HCT116 (cell line): ENCODE measurements at regions not wholly inside any gene's neighbourhood (a gene's known extent, or its start where the extent isn't known, plus 50 kb on each side); places are given as distances from the start of the nearest gene placed in this dataset.

Experiments used
- ATAC-seq: fragments of 200-7000 bp; cut with Tn5 transposase; 2 replicates; pipeline ENCODE4 v1.9.1; 2020; ENCODE audit warnings: mild to moderate bottlenecking, moderate library complexity
- BruUV-seq: library from RNA; stranded (reverse); fragments of 400-500 nt; replicated peaks from 2 replicates; lab custom pipeline; 2021; lab: Mats Ljungman, UMichigan
- CTCF ChIA-PET: fragments of 300-600 bp; sonication (Branson Sonifier 250); formaldehyde crosslinking; loops from one replicate; lab custom pipeline; 2021; ENCODE audit warnings: antibody characterized with exemption; lab: Charles Lee
- POLR2A ChIA-PET: fragments of 300-600, 350-600 bp; sonication (Branson Sonifier 250); formaldehyde crosslinking; loops from one replicate; lab custom pipeline; 2021; ENCODE audit warnings: antibody characterized with exemption; lab: Charles Lee
- RAD21 ChIA-PET, 2 experiments: fragments of 300-600 bp; sonication (Branson Sonifier 250); formaldehyde crosslinking; loops; one replicate each; lab custom pipeline; 2023; ENCODE audit warnings: low total read pairs in 2 of 2; ENCODE audit not compliant: uncharacterized antibody in 2 of 2, unreplicated experiment in 2 of 2, low non-redundant PET in 1 of 2; lab: Charles Lee
- DNase-seq: peaks from one replicate; pipeline ENCODE4 v3.0.0-alpha.2; 2010; ENCODE audit warnings: low read depth, low spot score
- H2AFZ ChIP-seq: fragments of 200-600 bp; shearing (Covaris generic), sonication (generic); 2 replicates; pipeline ENCODE4 v1.6.1; 2017; ENCODE audit warnings: low read depth, mixed run types, mixed read lengths, antibody characterized with exemption, low read length; ENCODE audit not compliant: poor library complexity, severe bottlenecking
- H3K27ac ChIP-seq: 2 replicates; pipeline ENCODE4 v1.5.1; 2012; ENCODE audit warnings: low read depth, low read length
- H3K27me3 ChIP-seq: fragments of 200-600 bp; sonication (generic); 2 replicates; pipeline ENCODE4 v1.6.1; 2016; ENCODE audit warnings: mixed run types, low read length, mixed read lengths; ENCODE audit not compliant: insufficient read depth
- H3K36me3 ChIP-seq, 2 experiments: fragments of 200-500 bp in 1 of 2; fragments of 200-600 bp in 1 of 2; sonication (Bioruptor generic) in 1 of 2; sonication (generic) in 1 of 2; 2 replicates each; pipeline versions ENCODE4 v1.5.1 to v1.6.1; 2014 to 2016; ENCODE audit warnings: low read length in 2 of 2, inconsistent platforms in 1 of 2, mixed read lengths in 1 of 2, mixed run types in 1 of 2; ENCODE audit not compliant: insufficient read depth in 2 of 2, control insufficient read depth in 1 of 2
- H3K4me1 ChIP-seq, 2 experiments: fragments of 200-600 bp in 1 of 2; sonication (generic) in 1 of 2; 2 replicates each; pipeline versions ENCODE4 v1.5.1 to v1.6.1; 2012 to 2017; ENCODE audit warnings: low read length in 2 of 2, inconsistent platforms in 1 of 2, mild to moderate bottlenecking in 1 of 2, mixed read lengths in 1 of 2, mixed run types in 1 of 2, moderate library complexity in 1 of 2; ENCODE audit not compliant: insufficient read depth in 2 of 2, control insufficient read depth in 1 of 2
- H3K4me2 ChIP-seq: fragments of 200-600 bp; sonication (generic); 2 replicates; pipeline ENCODE4 v1.6.1; 2017; ENCODE audit warnings: mixed run types, low read length, mixed read lengths
- H3K4me3 ChIP-seq, 2 experiments: fragments of 200-600 bp in 1 of 2; sonication (generic) in 1 of 2; replicated peaks in 1 of 2; 2 replicates each; pipeline ENCODE4 v1.5.1; 2011 to 2016; ENCODE audit warnings: low read length in 2 of 2, control low read depth in 1 of 2, low read depth in 1 of 2, mild to moderate bottlenecking in 1 of 2, mixed read lengths in 1 of 2, mixed run types in 1 of 2
- H3K79me2 ChIP-seq: fragments of 200-600 bp; sonication (generic); 2 replicates; pipeline ENCODE4 v1.6.1; 2017; ENCODE audit warnings: mild to moderate bottlenecking, mixed run types, low read length, moderate library complexity, mixed read lengths; ENCODE audit not compliant: insufficient read depth
- H3K9ac ChIP-seq: fragments of 200-600 bp; sonication (generic); 2 replicates; pipeline ENCODE4 v1.6.1; 2016; ENCODE audit warnings: low read length, mixed read lengths
- H3K9me2 ChIP-seq: fragments of 200-600 bp; sonication (generic), shearing (Covaris generic); 2 replicates; pipeline ENCODE4 v1.6.1; 2017; ENCODE audit warnings: mixed run types, mild to moderate bottlenecking, moderate library complexity; ENCODE audit not compliant: insufficient read depth
- H3K9me3 ChIP-seq, 2 experiments: fragments of 200-500 bp in 1 of 2; fragments of 200-600 bp in 1 of 2; sonication (Bioruptor generic) in 1 of 2; sonication (generic) in 1 of 2; 2 replicates each; pipeline ENCODE4 v1.6.1; 2014 to 2017; ENCODE audit warnings: low read length in 2 of 2, mixed read lengths in 2 of 2, inconsistent platforms in 1 of 2, low read depth in 1 of 2, mild to moderate bottlenecking in 1 of 2, mixed run types in 1 of 2, moderate library complexity in 1 of 2; ENCODE audit not compliant: control insufficient read depth in 1 of 2, insufficient read depth in 1 of 2
- H4K20me1 ChIP-seq: fragments of 200-600 bp; sonication (generic), shearing (Covaris generic); 2 replicates; pipeline ENCODE4 v1.6.1; 2017; ENCODE audit warnings: mixed run types, mild to moderate bottlenecking, moderate library complexity; ENCODE audit not compliant: insufficient read depth
- CBX3 ChIP-seq: IDR thresholded peaks from 2 replicates; pipeline ENCODE4 v1.6.1; 2012; ENCODE audit warnings: low read depth
- CEBPB ChIP-seq: IDR thresholded peaks from 2 replicates; pipeline ENCODE4 v1.6.1; 2012; ENCODE audit warnings: low read depth
- EGR1 ChIP-seq: IDR thresholded peaks from 2 replicates; pipeline ENCODE4 v1.6.1; 2012; ENCODE audit warnings: low read depth
- ELF1 ChIP-seq: IDR thresholded peaks from 2 replicates; pipeline ENCODE4 v1.6.1; 2012; ENCODE audit warnings: low read depth, borderline replicate concordance
- EZH2 ChIP-seq: fragments of 200-600 bp; sonication (generic); IDR thresholded peaks from 2 replicates; pipeline ENCODE4 v1.6.1; 2017; ENCODE audit warnings: antibody characterized with exemption, mixed run types
- EZH2phosphoT487 ChIP-seq: fragments of 200-600 bp; IDR thresholded peaks from 2 replicates; pipeline ENCODE4 v1.6.1; 2018; ENCODE audit warnings: antibody characterized with exemption, borderline replicate concordance
- FOSL1 ChIP-seq: IDR thresholded peaks from 2 replicates; pipeline ENCODE4 v1.6.1; 2012; ENCODE audit warnings: low read depth
- JUND ChIP-seq: IDR thresholded peaks from 2 replicates; pipeline ENCODE4 v1.6.1; 2012
- POLR2A ChIP-seq: IDR thresholded peaks from 2 replicates; pipeline ENCODE4 v1.7.0; 2011; ENCODE audit warnings: borderline replicate concordance; ENCODE audit not compliant: insufficient read depth, insufficient read length; ENCODE audit errors: extremely low read depth
- POLR2AphosphoS5 ChIP-seq: IDR thresholded peaks from 2 replicates; pipeline ENCODE4 v1.6.1; 2011; ENCODE audit warnings: mild to moderate bottlenecking, low read depth, low read length, moderate library complexity
- RAD21 ChIP-seq: IDR thresholded peaks from 2 replicates; pipeline ENCODE4 v1.6.1; 2012; ENCODE audit warnings: low read depth, mild to moderate bottlenecking
- SRF ChIP-seq: IDR thresholded peaks from 2 replicates; pipeline ENCODE4 v1.6.1; 2012; ENCODE audit warnings: low read depth
- TCF7L2 ChIP-seq: IDR thresholded peaks from 2 replicates; pipeline ENCODE4 v1.7.0; 2011; ENCODE audit warnings: borderline replicate concordance, inconsistent platforms; ENCODE audit not compliant: insufficient read depth, insufficient read length; ENCODE audit errors: extremely low read depth
- YY1 ChIP-seq: IDR thresholded peaks from 2 replicates; pipeline ENCODE4 v1.6.1; 2011; ENCODE audit warnings: low read length, low read depth, moderate library complexity, mild to moderate bottlenecking; ENCODE audit not compliant: insufficient replicate concordance; ENCODE audit errors: extremely low read depth
- intact Hi-C: fragments of 100-400 bp; cut with micrococcal nuclease; formaldehyde crosslinking; loops from 2 replicates; pipeline ENCODE4 v1.10.0; 2022
- TF ChIP-seq, protein P1 (sequence below): IDR thresholded peaks from 2 replicates; pipeline ENCODE4 v1.6.1; 2012
- TF ChIP-seq, protein P2 (sequence below), 3 experiments: fragments of 200-600 bp in 1 of 3; sonication (generic) in 1 of 3; IDR thresholded peaks in 2 of 3; conservative IDR thresholded peaks in 1 of 3; 2 replicates each; pipeline ENCODE4 v1.5.1; 2012 to 2017; ENCODE audit warnings: low read depth in 2 of 3, low read length in 2 of 3, antibody characterized with exemption in 1 of 3, borderline replicate concordance in 1 of 3, control low read depth in 1 of 3, mild to moderate bottlenecking in 1 of 3, mixed read lengths in 1 of 3, mixed run types in 1 of 3, moderate library complexity in 1 of 3; ENCODE audit not compliant: insufficient read depth in 1 of 3
- TF ChIP-seq, protein P3 (sequence below): IDR thresholded peaks from 2 replicates; pipeline ENCODE4 v1.6.1; 2012
- TF ChIP-seq, protein P4 (sequence below): IDR thresholded peaks from 2 replicates; pipeline ENCODE4 v1.6.1; 2012; ENCODE audit warnings: low read depth
- TF ChIP-seq, protein P5 (sequence below): IDR thresholded peaks from 2 replicates; pipeline ENCODE4 v1.6.1; 2011; ENCODE audit warnings: mild to moderate bottlenecking, low read length, moderate library complexity; ENCODE audit not compliant: insufficient replicate concordance; ENCODE audit errors: extremely low read depth

DNA sequence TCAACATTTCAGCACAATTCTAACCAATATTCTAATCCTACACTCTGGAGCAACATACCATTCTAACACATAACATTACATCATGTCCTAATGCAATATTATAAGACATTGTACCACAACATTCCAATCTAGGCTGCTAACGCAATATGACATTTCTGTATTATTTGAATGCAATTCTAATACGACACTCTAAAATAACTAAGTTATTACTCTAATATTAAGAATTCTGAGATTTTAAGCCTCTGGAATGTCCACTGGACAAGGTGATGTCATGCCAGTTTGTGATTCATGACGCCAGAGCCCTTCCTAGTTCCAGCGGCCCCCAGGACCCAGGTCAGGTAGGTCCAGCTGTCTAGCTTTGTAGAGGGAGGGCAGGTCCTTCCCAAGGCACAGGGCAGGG is 69.7 kb upstream of the SIRPA start:
- Histone ChIP-seq H3K36me3 (no peaks in the 10 kb centered on the region), H2AFZ (no peak overlapping the region), H3K79me2 (no peaks in the 10 kb centered on the region), H3K4me2 (no peak overlapping the region), H3K9ac (no peak overlapping the region), H3K27me3 (no peaks in the 10 kb centered on the region), H3K9me3 (no peaks in the 10 kb centered on the region), H3K27ac (no peak overlapping the region), H4K20me1 (no peaks in the 10 kb centered on the region), H3K9me2 (no peaks in the 10 kb centered on the region), H3K4me1 (peaks cover 8 to 31% of the 10 kb centered on the region in 2 experiments; a peak in 3 of 4 replicates), H3K4me3 (no peak overlapping the region)
- DNase-seq: no peak
- ChIA-PET RAD21 (no interaction called here), CTCF (no interaction called here), POLR2A (no interaction called here)
- TF ChIP-seq CEBPB (no peak), RAD21 (no peak), CBX3 (no peak), YY1 (no peak), POLR2AphosphoS5 (no peak), EZH2phosphoT487 (no peak), EZH2 (no peak), EGR1 (no peak), TCF7L2 (no peak), FOSL1 (no peak), POLR2A (no peak), ELF1 (no peak), SRF (no peak), JUND (no peak)
- TF ChIP-seq, protein P1, sequence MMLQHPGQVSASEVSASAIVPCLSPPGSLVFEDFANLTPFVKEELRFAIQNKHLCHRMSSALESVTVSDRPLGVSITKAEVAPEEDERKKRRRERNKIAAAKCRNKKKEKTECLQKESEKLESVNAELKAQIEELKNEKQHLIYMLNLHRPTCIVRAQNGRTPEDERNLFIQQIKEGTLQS: no peak
- TF ChIP-seq, protein P2, sequence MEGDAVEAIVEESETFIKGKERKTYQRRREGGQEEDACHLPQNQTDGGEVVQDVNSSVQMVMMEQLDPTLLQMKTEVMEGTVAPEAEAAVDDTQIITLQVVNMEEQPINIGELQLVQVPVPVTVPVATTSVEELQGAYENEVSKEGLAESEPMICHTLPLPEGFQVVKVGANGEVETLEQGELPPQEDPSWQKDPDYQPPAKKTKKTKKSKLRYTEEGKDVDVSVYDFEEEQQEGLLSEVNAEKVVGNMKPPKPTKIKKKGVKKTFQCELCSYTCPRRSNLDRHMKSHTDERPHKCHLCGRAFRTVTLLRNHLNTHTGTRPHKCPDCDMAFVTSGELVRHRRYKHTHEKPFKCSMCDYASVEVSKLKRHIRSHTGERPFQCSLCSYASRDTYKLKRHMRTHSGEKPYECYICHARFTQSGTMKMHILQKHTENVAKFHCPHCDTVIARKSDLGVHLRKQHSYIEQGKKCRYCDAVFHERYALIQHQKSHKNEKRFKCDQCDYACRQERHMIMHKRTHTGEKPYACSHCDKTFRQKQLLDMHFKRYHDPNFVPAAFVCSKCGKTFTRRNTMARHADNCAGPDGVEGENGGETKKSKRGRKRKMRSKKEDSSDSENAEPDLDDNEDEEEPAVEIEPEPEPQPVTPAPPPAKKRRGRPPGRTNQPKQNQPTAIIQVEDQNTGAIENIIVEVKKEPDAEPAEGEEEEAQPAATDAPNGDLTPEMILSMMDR (IDR thresholded peaks at IDR 0.05 in 2 of 3, conservative IDR thresholded peaks at IDR 0.05 in 1 of 3; ENCODE audit: borderline replicate concordance in 1 of 3, insufficient read depth in 1 of 3, low read depth in 2 of 3, low read length in 2 of 3): no peak
- TF ChIP-seq, protein P3, sequence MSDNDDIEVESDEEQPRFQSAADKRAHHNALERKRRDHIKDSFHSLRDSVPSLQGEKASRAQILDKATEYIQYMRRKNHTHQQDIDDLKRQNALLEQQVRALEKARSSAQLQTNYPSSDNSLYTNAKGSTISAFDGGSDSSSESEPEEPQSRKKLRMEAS: no peak
- TF ChIP-seq, protein P4, sequence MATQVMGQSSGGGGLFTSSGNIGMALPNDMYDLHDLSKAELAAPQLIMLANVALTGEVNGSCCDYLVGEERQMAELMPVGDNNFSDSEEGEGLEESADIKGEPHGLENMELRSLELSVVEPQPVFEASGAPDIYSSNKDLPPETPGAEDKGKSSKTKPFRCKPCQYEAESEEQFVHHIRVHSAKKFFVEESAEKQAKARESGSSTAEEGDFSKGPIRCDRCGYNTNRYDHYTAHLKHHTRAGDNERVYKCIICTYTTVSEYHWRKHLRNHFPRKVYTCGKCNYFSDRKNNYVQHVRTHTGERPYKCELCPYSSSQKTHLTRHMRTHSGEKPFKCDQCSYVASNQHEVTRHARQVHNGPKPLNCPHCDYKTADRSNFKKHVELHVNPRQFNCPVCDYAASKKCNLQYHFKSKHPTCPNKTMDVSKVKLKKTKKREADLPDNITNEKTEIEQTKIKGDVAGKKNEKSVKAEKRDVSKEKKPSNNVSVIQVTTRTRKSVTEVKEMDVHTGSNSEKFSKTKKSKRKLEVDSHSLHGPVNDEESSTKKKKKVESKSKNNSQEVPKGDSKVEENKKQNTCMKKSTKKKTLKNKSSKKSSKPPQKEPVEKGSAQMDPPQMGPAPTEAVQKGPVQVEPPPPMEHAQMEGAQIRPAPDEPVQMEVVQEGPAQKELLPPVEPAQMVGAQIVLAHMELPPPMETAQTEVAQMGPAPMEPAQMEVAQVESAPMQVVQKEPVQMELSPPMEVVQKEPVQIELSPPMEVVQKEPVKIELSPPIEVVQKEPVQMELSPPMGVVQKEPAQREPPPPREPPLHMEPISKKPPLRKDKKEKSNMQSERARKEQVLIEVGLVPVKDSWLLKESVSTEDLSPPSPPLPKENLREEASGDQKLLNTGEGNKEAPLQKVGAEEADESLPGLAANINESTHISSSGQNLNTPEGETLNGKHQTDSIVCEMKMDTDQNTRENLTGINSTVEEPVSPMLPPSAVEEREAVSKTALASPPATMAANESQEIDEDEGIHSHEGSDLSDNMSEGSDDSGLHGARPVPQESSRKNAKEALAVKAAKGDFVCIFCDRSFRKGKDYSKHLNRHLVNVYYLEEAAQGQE: no peak
- TF ChIP-seq, protein P5, sequence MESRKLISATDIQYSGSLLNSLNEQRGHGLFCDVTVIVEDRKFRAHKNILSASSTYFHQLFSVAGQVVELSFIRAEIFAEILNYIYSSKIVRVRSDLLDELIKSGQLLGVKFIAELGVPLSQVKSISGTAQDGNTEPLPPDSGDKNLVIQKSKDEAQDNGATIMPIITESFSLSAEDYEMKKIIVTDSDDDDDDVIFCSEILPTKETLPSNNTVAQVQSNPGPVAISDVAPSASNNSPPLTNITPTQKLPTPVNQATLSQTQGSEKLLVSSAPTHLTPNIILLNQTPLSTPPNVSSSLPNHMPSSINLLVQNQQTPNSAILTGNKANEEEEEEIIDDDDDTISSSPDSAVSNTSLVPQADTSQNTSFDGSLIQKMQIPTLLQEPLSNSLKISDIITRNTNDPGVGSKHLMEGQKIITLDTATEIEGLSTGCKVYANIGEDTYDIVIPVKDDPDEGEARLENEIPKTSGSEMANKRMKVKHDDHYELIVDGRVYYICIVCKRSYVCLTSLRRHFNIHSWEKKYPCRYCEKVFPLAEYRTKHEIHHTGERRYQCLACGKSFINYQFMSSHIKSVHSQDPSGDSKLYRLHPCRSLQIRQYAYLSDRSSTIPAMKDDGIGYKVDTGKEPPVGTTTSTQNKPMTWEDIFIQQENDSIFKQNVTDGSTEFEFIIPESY: no peak
- ATAC-seq: no peak
- BruUV-seq: no TSS peak
- intact Hi-C loops: no loop called here
